Vagina (tissue), 2 donors: ENCODE measurements at regions not wholly inside any gene's neighbourhood (a gene's known extent, or its start where the extent isn't known, plus 50 kb on each side); places are given as distances from the start of the nearest gene placed in this dataset.

ENCODE experiments used
- DNase-seq, 2 donors: peaks; one replicate each; pipeline ENCODE4 v3.0.0-alpha.2; 2017; ENCODE audit errors: extremely low spot score in 2 of 2
- H3K27ac ChIP-seq: fragments of 200-600 bp; sonication (generic); one replicate; pipeline ENCODE4 v1.5.1; 2019
- H3K27me3 ChIP-seq: fragments of 200-600 bp; sonication (generic); one replicate; pipeline ENCODE4 v1.5.1; 2019
- H3K36me3 ChIP-seq, 2 donors: fragments of 200-600 bp; sonication (generic); one replicate each; pipeline ENCODE4 v1.5.1; 2017 to 2019
- H3K4me1 ChIP-seq: fragments of 200-600 bp; sonication (generic); one replicate; pipeline ENCODE4 v1.5.1; 2019
- H3K4me3 ChIP-seq, 2 donors: fragments of 200-600 bp; sonication (generic); 1 replicate in 1 of 2; 2 replicates in 1 of 2; pipeline ENCODE4 v1.5.1; 2016 to 2019
- H3K9me3 ChIP-seq: fragments of 200-600 bp; sonication (generic); one replicate; pipeline ENCODE4 v1.5.1; 2019
- CTCF ChIP-seq, 3 experiments: fragments of 450-650 bp in 2 of 3; fragments of 200-600 bp in 1 of 3; sonication (generic) in 1 of 3; IDR thresholded peaks; one replicate each; pipeline ENCODE4 v1.5.1; 2017 to 2019; ENCODE audit warnings: antibody characterized with exemption in 3 of 3, mild to moderate bottlenecking in 2 of 3, moderate library complexity in 2 of 3
- POLR2A ChIP-seq, 2 donors: fragments of 450-650 bp; IDR thresholded peaks; one replicate each; pipeline ENCODE4 v1.6.1; 2017; ENCODE audit warnings: antibody characterized with exemption in 2 of 2, mild to moderate bottlenecking in 2 of 2, moderate library complexity in 2 of 2
- POLR2AphosphoS5 ChIP-seq, 2 donors: sonication (generic); formaldehyde crosslinking; IDR thresholded peaks; one replicate each; pipeline ENCODE4 v1.9.0; 2017; ENCODE audit warnings: antibody characterized with exemption in 2 of 2, mild to moderate bottlenecking in 2 of 2, low read depth in 1 of 2; ENCODE audit not compliant: insufficient read depth in 1 of 2
- intact Hi-C: fragments of 100-400 bp; cut with DNase I; formaldehyde crosslinking; loops from one replicate; pipeline ENCODE4 v1.15.1; 2023

DNA sequence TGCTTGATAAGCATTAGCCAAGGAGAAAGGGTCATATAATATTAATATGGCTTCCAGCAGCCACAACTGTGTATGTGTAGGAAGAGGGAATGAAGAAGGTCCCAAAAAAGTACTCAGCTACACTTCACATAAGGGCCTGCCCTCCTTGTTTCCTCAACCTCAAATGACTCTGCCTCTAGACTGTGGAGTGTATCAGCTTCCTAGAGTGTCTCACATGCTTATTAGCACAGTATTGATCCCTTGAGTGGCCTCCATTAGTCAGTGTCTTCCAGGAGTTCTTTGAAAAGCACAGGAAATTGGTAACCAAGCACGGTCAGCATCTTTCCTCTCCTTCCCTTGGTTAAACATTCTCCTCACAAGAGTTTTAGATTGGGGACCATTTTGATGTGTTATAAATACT lies 190.4 kb upstream of the ATP10B start:
- Histone ChIP-seq H3K4me1 (no peaks in the 10 kb centered on the region), H3K36me3 (no peaks in the 10 kb centered on the region), H3K9me3 (no peaks in the 10 kb centered on the region), H3K27me3 (no peaks in the 10 kb centered on the region), H3K27ac (no peak overlapping the region), H3K4me3 (no peak overlapping the region)
- intact Hi-C loops: no loop called here
- TF ChIP-seq POLR2AphosphoS5 (IDR thresholded peaks at IDR 0.05; ENCODE audit: insufficient read depth in 1 of 2, low read depth in 1 of 2): no peak
- no peak for TF ChIP-seq POLR2A (IDR thresholded peaks at IDR 0.05)
- no peak for TF ChIP-seq CTCF (IDR thresholded peaks at IDR 0.05)
- DNase-seq: no peak

DNA sequence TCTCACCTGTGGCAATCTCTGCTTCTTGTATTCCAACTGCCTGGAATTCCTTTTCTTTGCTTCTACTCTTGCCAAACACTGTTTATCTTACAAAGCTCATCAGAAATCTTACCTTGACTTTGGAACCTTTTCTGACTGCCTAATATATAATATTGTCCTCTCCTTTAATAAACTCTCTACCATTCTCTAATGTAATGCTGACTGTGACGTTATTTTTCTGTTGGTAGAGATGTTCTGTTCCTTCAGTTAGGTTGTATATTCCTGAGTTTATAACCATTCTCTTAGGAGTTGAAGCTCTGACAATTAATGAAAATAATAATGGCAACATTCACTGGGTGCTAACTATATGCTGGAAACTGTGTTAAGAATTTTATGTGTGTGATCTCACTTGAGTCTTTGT lies 188.8 kb upstream of the ATP10B start:
- H3K4me3 ChIP-seq: no peak overlapping the region
- intact Hi-C loops: no loop called here
- no peak overlapping the region for H3K27ac ChIP-seq
- no peaks in the 10 kb centered on the region for H3K4me1 ChIP-seq
- H3K27me3 ChIP-seq: no peaks in the 10 kb centered on the region
- H3K9me3 ChIP-seq: no peaks in the 10 kb centered on the region
- no peak for DNase-seq
- TF ChIP-seq POLR2AphosphoS5 (IDR thresholded peaks at IDR 0.05; ENCODE audit: insufficient read depth in 1 of 2, low read depth in 1 of 2) (no peak), POLR2A (IDR thresholded peaks at IDR 0.05) (no peak), CTCF (IDR thresholded peaks at IDR 0.05) (no peak)
- H3K36me3 ChIP-seq: no peaks in the 10 kb centered on the region

DNA sequence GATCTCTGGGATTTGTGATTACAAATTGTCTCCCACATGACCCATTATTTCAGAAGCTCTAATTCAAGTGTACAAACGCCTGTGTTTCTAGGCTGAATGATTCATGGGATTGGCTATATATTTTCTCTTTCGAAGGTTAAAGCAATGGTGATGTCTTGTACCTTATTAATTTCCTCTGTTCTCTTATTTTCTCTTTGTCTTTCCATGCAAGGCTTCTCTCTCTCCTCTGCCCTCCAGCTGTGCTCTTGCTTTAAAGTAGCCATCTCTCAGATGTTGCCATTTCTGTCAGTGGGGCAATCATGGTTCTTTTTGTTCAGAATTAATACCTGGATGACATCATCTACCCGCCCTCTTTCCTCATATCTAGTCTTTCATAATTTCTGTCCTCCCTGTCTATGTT lies 184.3 kb upstream of the ATP10B start:
- DNase-seq: no peak
- no peaks in the 10 kb centered on the region for H3K9me3 ChIP-seq
- no peaks in the 10 kb centered on the region for H3K36me3 ChIP-seq
- TF ChIP-seq CTCF (IDR thresholded peaks at IDR 0.05) (no peak), POLR2AphosphoS5 (IDR thresholded peaks at IDR 0.05; ENCODE audit: insufficient read depth in 1 of 2, low read depth in 1 of 2) (no peak), POLR2A (IDR thresholded peaks at IDR 0.05) (no peak)
- H3K4me1 ChIP-seq: no peaks in the 10 kb centered on the region
- intact Hi-C loops: no loop called here
- no peak overlapping the region for H3K4me3 ChIP-seq
- H3K27me3 ChIP-seq: no peaks in the 10 kb centered on the region
- H3K27ac ChIP-seq: no peak overlapping the region

- Histone ChIP-seq H3K27me3 (no peaks in the 10 kb centered on the region), H3K27ac (no peak overlapping the region), H3K9me3 (no peaks in the 10 kb centered on the region), H3K4me3 (no peak overlapping the region), H3K4me1 (no peaks in the 10 kb centered on the region), H3K36me3 (no peaks in the 10 kb centered on the region)
- intact Hi-C loops: no loop called here
- TF ChIP-seq CTCF (IDR thresholded peaks at IDR 0.05): no peak
- no peak for TF ChIP-seq POLR2A (IDR thresholded peaks at IDR 0.05)
- no peak for TF ChIP-seq POLR2AphosphoS5 (IDR thresholded peaks at IDR 0.05; ENCODE audit: insufficient read depth in 1 of 2, low read depth in 1 of 2)
- DNase-seq: no peak
Measured at GRCh38 chr5:161034451-161034850, 182.4 kb upstream of the ATP10B start.

DNA sequence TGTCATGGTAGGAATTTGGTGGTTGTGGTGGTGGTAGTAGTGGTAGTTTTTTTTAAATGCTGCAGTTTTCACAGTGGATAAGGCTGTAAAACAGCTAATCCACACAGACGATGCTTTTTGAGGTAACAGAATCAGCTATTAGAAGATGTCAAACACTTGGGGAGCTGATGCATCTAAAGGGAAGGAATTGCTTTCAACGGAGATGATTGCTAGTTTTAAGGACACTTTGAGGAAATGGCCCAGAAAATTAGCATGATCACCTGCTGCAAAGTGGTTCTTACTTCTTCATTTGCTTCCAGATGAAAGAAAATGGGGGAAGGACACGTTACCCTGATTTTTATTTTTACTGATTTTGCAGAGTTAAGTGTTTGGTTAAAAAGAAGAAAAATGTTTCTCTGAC lies 178.2 kb upstream of the ATP10B start:
- no peaks in the 10 kb centered on the region for H3K27me3 ChIP-seq
- TF ChIP-seq POLR2A (IDR thresholded peaks at IDR 0.05): no peak
- no peak for TF ChIP-seq POLR2AphosphoS5 (IDR thresholded peaks at IDR 0.05; ENCODE audit: insufficient read depth in 1 of 2, low read depth in 1 of 2)
- no peak for TF ChIP-seq CTCF (IDR thresholded peaks at IDR 0.05)
- H3K36me3 ChIP-seq: no peaks in the 10 kb centered on the region
- DNase-seq: no peak
- no peak overlapping the region for H3K27ac ChIP-seq
- H3K4me3 ChIP-seq: no peak overlapping the region
- no peaks in the 10 kb centered on the region for H3K4me1 ChIP-seq
- intact Hi-C loops: no loop called here
- no peaks in the 10 kb centered on the region for H3K9me3 ChIP-seq
